Type B pancreatic cell (in vitro differentiated cells): ENCODE measurements at regions not wholly inside any gene's neighbourhood (a gene's known extent, or its start where the extent isn't known, plus 50 kb on each side); places are given as distances from the start of the nearest gene placed in this dataset.

Experiments used
- DNase-seq: peaks from one replicate; pipeline ENCODE4 v3.0.0; 2021; ENCODE audit warnings: mixed read lengths; ENCODE audit not compliant: unreplicated experiment; ENCODE audit errors: extremely low spot score
- H3K27ac Mint-ChIP-seq: 2 replicates; pipeline ENCODE4 v1.8.0; 2021; ENCODE audit warnings: mild to moderate bottlenecking, mixed read lengths
- H3K27me3 Mint-ChIP-seq: 2 replicates; pipeline ENCODE4 v1.8.0; 2021; ENCODE audit warnings: mixed read lengths
- H3K36me3 Mint-ChIP-seq: 2 replicates; pipeline ENCODE4 v1.8.0; 2021; ENCODE audit warnings: mixed read lengths
- H3K4me1 Mint-ChIP-seq: one replicate; pipeline ENCODE4 v1.8.0; 2021; ENCODE audit warnings: mixed read lengths; ENCODE audit not compliant: unreplicated experiment
- H3K4me3 Mint-ChIP-seq: 2 replicates; pipeline ENCODE4 v1.8.0; 2021; ENCODE audit warnings: mild to moderate bottlenecking, mixed read lengths
- H3K9me3 Mint-ChIP-seq: 2 replicates; pipeline ENCODE4 v1.8.0; 2021; ENCODE audit warnings: mixed read lengths
- CTCF ChIP-seq: fragments of 200-600 bp; sonication (generic); conservative IDR thresholded peaks from 2 replicates; pipeline ENCODE4 v1.5.0; 2021; ENCODE audit warnings: antibody characterized with exemption, mild to moderate bottlenecking

GRCh38 chr5:74943905-74944304 is 77.7 kb upstream of the FAM169A start:
- no peaks in the 10 kb centered on the region for H3K27me3 Mint-ChIP-seq
- H3K9me3 Mint-ChIP-seq: no peaks in the 10 kb centered on the region
- H3K4me1 Mint-ChIP-seq: peaks cover 28% of the 10 kb centered on the region
- peak; percentile 37 for TF ChIP-seq CTCF
- H3K4me3 Mint-ChIP-seq: no peak overlapping the region
- H3K36me3 Mint-ChIP-seq: no peaks in the 10 kb centered on the region
- H3K27ac Mint-ChIP-seq: no peak overlapping the region
- no peak for DNase-seq

- no peaks in the 10 kb centered on the region for H3K36me3 Mint-ChIP-seq
- no peak overlapping the region for H3K4me3 Mint-ChIP-seq
- no peaks in the 10 kb centered on the region for H3K27me3 Mint-ChIP-seq
- H3K27ac Mint-ChIP-seq: no peak overlapping the region
- H3K9me3 Mint-ChIP-seq: no peaks in the 10 kb centered on the region
- no peak for TF ChIP-seq CTCF
- peaks cover 19% of the 10 kb centered on the region for H3K4me1 Mint-ChIP-seq
- no peak for DNase-seq
These were observed 76.6 kb upstream of the FAM169A start for GRCh38 chr5:74942622-74943286.

GRCh38 chr5:74940782-74941353 is 74.7 kb upstream of the FAM169A start:
- Mint-ChIP-seq H3K4me3 (no peak overlapping the region), H3K36me3 (no peaks in the 10 kb centered on the region), H3K27ac (no peak overlapping the region), H3K27me3 (no peaks in the 10 kb centered on the region), H3K9me3 (no peaks in the 10 kb centered on the region), H3K4me1 (peaks cover 5% of the 10 kb centered on the region)
- no peak for TF ChIP-seq CTCF
- DNase-seq: no peak

- H3K27ac Mint-ChIP-seq: no peak overlapping the region
- H3K9me3 Mint-ChIP-seq: no peaks in the 10 kb centered on the region
- H3K27me3 Mint-ChIP-seq: no peaks in the 10 kb centered on the region
- DNase-seq: no peak
- H3K4me1 Mint-ChIP-seq: peaks cover 7% of the 10 kb centered on the region
- TF ChIP-seq CTCF: no peak
- H3K4me3 Mint-ChIP-seq: no peak overlapping the region
- H3K36me3 Mint-ChIP-seq: no peaks in the 10 kb centered on the region
These were observed 72.2 kb upstream of the FAM169A start for GRCh38 chr5:74938250-74938933.

GRCh38 chr5:74935752-74936091 is 69.5 kb upstream of the FAM169A start:
- no peaks in the 10 kb centered on the region for H3K36me3 Mint-ChIP-seq
- no peaks in the 10 kb centered on the region for H3K9me3 Mint-ChIP-seq
- no peak overlapping the region for H3K4me3 Mint-ChIP-seq
- TF ChIP-seq CTCF: no peak
- H3K27me3 Mint-ChIP-seq: no peaks in the 10 kb centered on the region
- DNase-seq: no peak
- peaks cover 7% of the 10 kb centered on the region for H3K4me1 Mint-ChIP-seq
- no peak overlapping the region for H3K27ac Mint-ChIP-seq
